ENCODE measurements at regions not wholly inside any gene's neighbourhood (a gene's known extent, or its start where the extent isn't known, plus 50 kb on each side); places are given as distances from the start of the nearest gene placed in this dataset.

GRCh38 chr18:56490942-56491341, 147.4 kb downstream of the TXNL1 start:
- H3K36me3 ChIP-seq (ENCODE audit: insufficient read depth, low read length) = no peaks in the 10 kb centered on the region
- H3K27ac ChIP-seq (ENCODE audit: low read length) = no peak overlapping the region
- no peak overlapping the region for H3K4me2 ChIP-seq (ENCODE audit: insufficient read depth, low read length)
- H3K4me1 ChIP-seq (ENCODE audit: insufficient read depth, low read length) = no peaks in the 10 kb centered on the region
- H3K27me3 ChIP-seq (ENCODE audit: insufficient read depth, low read length, poor library complexity) = no peaks in the 10 kb centered on the region
- H4K20me1 ChIP-seq (ENCODE audit: insufficient read depth, low read length) = no peaks in the 10 kb centered on the region
- H2AFZ ChIP-seq (ENCODE audit: low read depth, low read length) = no peak overlapping the region
- no peaks in the 10 kb centered on the region for H3K79me2 ChIP-seq (ENCODE audit: insufficient read depth, low read length)
- H3K4me3 ChIP-seq (ENCODE audit: low read depth in 1 of 2, low read length in 2 of 2) = no peak overlapping the region
- DNase-seq (no peak), ATAC-seq (ENCODE audit: insufficient read depth, low read depth) (no peak)
- H3K9me3 ChIP-seq (ENCODE audit: insufficient read depth, low read length, severe bottlenecking) = no peaks in the 10 kb centered on the region
- no peak overlapping the region for H3K9ac ChIP-seq (ENCODE audit: low read depth, low read length)
- TF ChIP-seq EZH2 (IDR thresholded peaks at IDR 0.05; ENCODE audit: borderline replicate concordance, low read depth, low read length, severe bottlenecking) = no peak
- TF ChIP-seq, protein P1, sequence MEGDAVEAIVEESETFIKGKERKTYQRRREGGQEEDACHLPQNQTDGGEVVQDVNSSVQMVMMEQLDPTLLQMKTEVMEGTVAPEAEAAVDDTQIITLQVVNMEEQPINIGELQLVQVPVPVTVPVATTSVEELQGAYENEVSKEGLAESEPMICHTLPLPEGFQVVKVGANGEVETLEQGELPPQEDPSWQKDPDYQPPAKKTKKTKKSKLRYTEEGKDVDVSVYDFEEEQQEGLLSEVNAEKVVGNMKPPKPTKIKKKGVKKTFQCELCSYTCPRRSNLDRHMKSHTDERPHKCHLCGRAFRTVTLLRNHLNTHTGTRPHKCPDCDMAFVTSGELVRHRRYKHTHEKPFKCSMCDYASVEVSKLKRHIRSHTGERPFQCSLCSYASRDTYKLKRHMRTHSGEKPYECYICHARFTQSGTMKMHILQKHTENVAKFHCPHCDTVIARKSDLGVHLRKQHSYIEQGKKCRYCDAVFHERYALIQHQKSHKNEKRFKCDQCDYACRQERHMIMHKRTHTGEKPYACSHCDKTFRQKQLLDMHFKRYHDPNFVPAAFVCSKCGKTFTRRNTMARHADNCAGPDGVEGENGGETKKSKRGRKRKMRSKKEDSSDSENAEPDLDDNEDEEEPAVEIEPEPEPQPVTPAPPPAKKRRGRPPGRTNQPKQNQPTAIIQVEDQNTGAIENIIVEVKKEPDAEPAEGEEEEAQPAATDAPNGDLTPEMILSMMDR (IDR thresholded peaks at IDR 0.05; ENCODE audit: borderline replicate concordance, extremely low read depth, low read length, poor library complexity, severe bottlenecking) = no peak

DNA sequence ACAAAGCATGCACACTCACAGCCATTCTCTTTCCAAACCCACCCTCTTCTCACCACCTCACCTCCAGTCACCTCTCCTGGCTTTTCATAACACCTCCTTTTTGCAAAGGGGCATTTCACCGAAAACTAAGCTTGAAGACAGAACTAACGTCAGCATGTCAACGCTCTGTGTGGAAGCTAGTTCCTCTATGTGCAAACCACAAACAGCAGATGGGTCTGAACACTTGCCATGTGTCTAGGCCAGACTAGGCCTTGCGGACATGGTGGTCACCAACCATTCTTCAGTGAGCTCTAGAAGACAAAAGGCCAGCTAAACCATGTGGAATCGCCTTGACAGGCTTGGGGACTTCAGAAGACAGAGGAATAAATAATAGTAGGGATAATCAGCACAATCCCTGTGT, 148.5 kb downstream of the TXNL1 start:
- no peaks in the 10 kb centered on the region for H3K4me1 ChIP-seq (ENCODE audit: insufficient read depth, low read length)
- DNase-seq (no peak), ATAC-seq (ENCODE audit: insufficient read depth, low read depth) (no peak)
- no peak overlapping the region for H3K27ac ChIP-seq (ENCODE audit: low read length)
- no peak overlapping the region for H3K4me2 ChIP-seq (ENCODE audit: insufficient read depth, low read length)
- H4K20me1 ChIP-seq (ENCODE audit: insufficient read depth, low read length) = no peaks in the 10 kb centered on the region
- H3K27me3 ChIP-seq (ENCODE audit: insufficient read depth, low read length, poor library complexity) = no peaks in the 10 kb centered on the region
- H3K79me2 ChIP-seq (ENCODE audit: insufficient read depth, low read length) = no peaks in the 10 kb centered on the region
- TF ChIP-seq, protein P1 (IDR thresholded peaks at IDR 0.05; ENCODE audit: borderline replicate concordance, extremely low read depth, low read length, poor library complexity, severe bottlenecking) = no peak
- no peak for TF ChIP-seq EZH2 (IDR thresholded peaks at IDR 0.05; ENCODE audit: borderline replicate concordance, low read depth, low read length, severe bottlenecking)
- no peak overlapping the region for H3K9ac ChIP-seq (ENCODE audit: low read depth, low read length)
- H2AFZ ChIP-seq (ENCODE audit: low read depth, low read length) = no peak overlapping the region
- no peak overlapping the region for H3K4me3 ChIP-seq (ENCODE audit: low read depth in 1 of 2, low read length in 2 of 2)
- H3K36me3 ChIP-seq (ENCODE audit: insufficient read depth, low read length) = no peaks in the 10 kb centered on the region
- H3K9me3 ChIP-seq (ENCODE audit: insufficient read depth, low read length, severe bottlenecking) = no peaks in the 10 kb centered on the region

DNA sequence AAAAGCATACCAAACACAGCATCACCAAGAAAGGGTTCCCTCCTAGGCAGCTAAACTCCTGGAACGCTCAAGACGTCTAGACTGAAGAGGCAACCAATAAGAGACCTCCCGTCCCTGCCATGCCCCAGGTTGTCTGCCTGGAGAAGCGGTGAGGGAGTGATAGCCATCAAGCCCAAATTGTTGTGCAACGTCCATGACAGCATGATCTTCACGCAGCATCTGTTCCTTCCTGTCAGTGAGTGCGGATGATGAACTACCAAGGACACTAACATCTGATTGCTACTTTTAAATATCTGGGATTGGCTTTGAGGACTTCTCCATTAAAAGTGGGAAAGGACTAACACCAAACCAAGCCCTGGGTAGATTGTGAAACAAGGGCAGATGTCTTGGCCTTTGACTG, 149.7 kb downstream of the TXNL1 start:
- Histone ChIP-seq H3K27me3 (ENCODE audit: insufficient read depth, low read length, poor library complexity) (no peaks in the 10 kb centered on the region), H3K9me3 (ENCODE audit: insufficient read depth, low read length, severe bottlenecking) (no peaks in the 10 kb centered on the region), H3K36me3 (ENCODE audit: insufficient read depth, low read length) (no peaks in the 10 kb centered on the region), H3K4me3 (ENCODE audit: low read depth in 1 of 2, low read length in 2 of 2) (no peak overlapping the region), H3K4me2 (ENCODE audit: insufficient read depth, low read length) (no peak overlapping the region), H3K79me2 (ENCODE audit: insufficient read depth, low read length) (no peaks in the 10 kb centered on the region), H3K4me1 (ENCODE audit: insufficient read depth, low read length) (no peaks in the 10 kb centered on the region), H4K20me1 (ENCODE audit: insufficient read depth, low read length) (no peaks in the 10 kb centered on the region), H2AFZ (ENCODE audit: low read depth, low read length) (no peak overlapping the region), H3K9ac (ENCODE audit: low read depth, low read length) (no peak overlapping the region), H3K27ac (ENCODE audit: low read length) (no peak overlapping the region)
- no peak for TF ChIP-seq EZH2 (IDR thresholded peaks at IDR 0.05; ENCODE audit: borderline replicate concordance, low read depth, low read length, severe bottlenecking)
- TF ChIP-seq, protein P1 (IDR thresholded peaks at IDR 0.05; ENCODE audit: borderline replicate concordance, extremely low read depth, low read length, poor library complexity, severe bottlenecking) = no peak
- DNase-seq (no peak), ATAC-seq (ENCODE audit: insufficient read depth, low read depth) (no peak)

- no peaks in the 10 kb centered on the region for H3K4me1 ChIP-seq (ENCODE audit: insufficient read depth, low read length)
- no peaks in the 10 kb centered on the region for H3K79me2 ChIP-seq (ENCODE audit: insufficient read depth, low read length)
- no peaks in the 10 kb centered on the region for H4K20me1 ChIP-seq (ENCODE audit: insufficient read depth, low read length)
- H3K27me3 ChIP-seq (ENCODE audit: insufficient read depth, low read length, poor library complexity) = no peaks in the 10 kb centered on the region
- no peak overlapping the region for H3K27ac ChIP-seq (ENCODE audit: low read length)
- no peak overlapping the region for H3K4me2 ChIP-seq (ENCODE audit: insufficient read depth, low read length)
- no peak overlapping the region for H2AFZ ChIP-seq (ENCODE audit: low read depth, low read length)
- H3K4me3 ChIP-seq (ENCODE audit: low read depth in 1 of 2, low read length in 2 of 2) = no peak overlapping the region
- no peak for DNase-seq
- H3K9ac ChIP-seq (ENCODE audit: low read depth, low read length) = no peak overlapping the region
- no peak for ATAC-seq (ENCODE audit: insufficient read depth, low read depth)
- TF ChIP-seq EZH2 (IDR thresholded peaks at IDR 0.05; ENCODE audit: borderline replicate concordance, low read depth, low read length, severe bottlenecking) = no peak
- TF ChIP-seq, protein P1 (IDR thresholded peaks at IDR 0.05; ENCODE audit: borderline replicate concordance, extremely low read depth, low read length, poor library complexity, severe bottlenecking) = no peak
- H3K36me3 ChIP-seq (ENCODE audit: insufficient read depth, low read length) = no peaks in the 10 kb centered on the region
- no peaks in the 10 kb centered on the region for H3K9me3 ChIP-seq (ENCODE audit: insufficient read depth, low read length, severe bottlenecking)
Measured at GRCh38 chr18:56487801-56488200, 150.6 kb downstream of the TXNL1 start.
